ENCODE measurements at regions not wholly inside any gene's neighbourhood (a gene's known extent, or its start where the extent isn't known, plus 50 kb on each side); places are given as distances from the start of the nearest gene placed in this dataset.

GRCh38 chr6:81856872-81857271 is 104.4 kb upstream of the TENT5A start:
- DNase-seq: no peak

- no peak for DNase-seq
Measured at GRCh38 chr6:81854474-81854873, 102.0 kb upstream of the TENT5A start.

- no peak for DNase-seq
Measured at GRCh38 chr6:81853975-81854374, 101.5 kb upstream of the TENT5A start.

GRCh38 chr6:81849248-81849647 is 96.8 kb upstream of the TENT5A start:
- DNase-seq: no peak

- DNase-seq: no peak
Measured at GRCh38 chr6:81847866-81848265, 95.4 kb upstream of the TENT5A start.

- no peak for DNase-seq
Measured at GRCh38 chr6:81844686-81845085, 92.2 kb upstream of the TENT5A start.

- DNase-seq: no peak
Measured at GRCh38 chr6:81843302-81843701, 90.8 kb upstream of the TENT5A start.

GRCh38 chr6:81842254-81842653 is 89.8 kb upstream of the TENT5A start:
- no peak for DNase-seq

GRCh38 chr6:81838724-81839426 is 86.4 kb upstream of the TENT5A start:
- no peak for DNase-seq

- no peak for DNase-seq
Measured at GRCh38 chr6:81838031-81838430, 85.5 kb upstream of the TENT5A start.

- DNase-seq: no peak
Measured at GRCh38 chr6:81834141-81834681, 81.7 kb upstream of the TENT5A start.

GRCh38 chr6:81832304-81832703 is 79.8 kb upstream of the TENT5A start:
- DNase-seq: no peak

- no peak for DNase-seq
Measured at GRCh38 chr6:81831274-81831673, 78.8 kb upstream of the TENT5A start.

GRCh38 chr6:81826784-81827183 is 74.3 kb upstream of the TENT5A start:
- no peak for DNase-seq

GRCh38 chr6:81822568-81822967 is 70.1 kb upstream of the TENT5A start:
- no peak for DNase-seq

- no peak for DNase-seq
Measured at GRCh38 chr6:81821449-81821848, 69.0 kb upstream of the TENT5A start.

- DNase-seq: no peak
Measured at GRCh38 chr6:81820980-81821379, 68.5 kb upstream of the TENT5A start.

GRCh38 chr6:81820422-81820821 is 67.9 kb upstream of the TENT5A start:
- DNase-seq: no peak

GRCh38 chr6:81819767-81820166 is 67.3 kb upstream of the TENT5A start:
- DNase-seq: no peak

GRCh38 chr6:81818901-81819361 is 66.5 kb upstream of the TENT5A start:
- no peak for DNase-seq

- no peak for DNase-seq
Measured at GRCh38 chr6:81816380-81816779, 63.9 kb upstream of the TENT5A start.

GRCh38 chr6:81814370-81815076 is 62.0 kb upstream of the TENT5A start:
- no peak for DNase-seq

- no peak for DNase-seq
Measured at GRCh38 chr6:81813305-81813704, 60.8 kb upstream of the TENT5A start.

GRCh38 chr6:81812401-81812800 is 59.9 kb upstream of the TENT5A start:
- no peak for DNase-seq
